Naive thymus-derived CD4-positive, alpha-beta T cell (primary cell): ENCODE measurements at regions not wholly inside any gene's neighbourhood (a gene's known extent, or its start where the extent isn't known, plus 50 kb on each side); places are given as distances from the start of the nearest gene placed in this dataset.

Experiments
- ATAC-seq: fragments of 150-1000 bp; cut with Tn5 transposase; 2 replicates; pipeline ENCODE4 v1.10.0; 2021; ENCODE audit warnings: mild to moderate bottlenecking, moderate library complexity
- CTCF ChIA-PET: fragments of 350-600 bp; sonication (Branson Sonifier 250); formaldehyde crosslinking; loops from one replicate; lab custom pipeline; 2021; ENCODE audit warnings: antibody characterized with exemption; lab: Charles Lee
- POLR2A ChIA-PET: fragments of 350-600 bp; sonication (Branson Sonifier 250); formaldehyde crosslinking; loops from one replicate; lab custom pipeline; 2021; ENCODE audit warnings: antibody characterized with exemption, inconsistent platforms; lab: Charles Lee
- DNase-seq, 9 donors: peaks; one replicate each; pipeline versions ENCODE4 v3.0.0 to v3.0.0-alpha.2; 2020 to 2022; ENCODE audit warnings: mixed read lengths in 1 of 9
- H3K27ac ChIP-seq: one replicate; pipeline ENCODE4 v1.7.0; 2013; ENCODE audit warnings: mild to moderate bottlenecking, low read depth, low read length, moderate library complexity
- H3K27me3 ChIP-seq, 2 donors: one replicate each; pipeline ENCODE4 v1.7.0; 2013; ENCODE audit warnings: low read length in 2 of 2, mild to moderate bottlenecking in 2 of 2, moderate library complexity in 2 of 2; ENCODE audit not compliant: control insufficient read depth in 2 of 2, insufficient read depth in 2 of 2
- H3K36me3 ChIP-seq, 3 experiments: 1 replicate in 2 of 3; 2 replicates in 1 of 3; pipeline ENCODE4 v1.7.0; 2013; ENCODE audit warnings: low read length in 3 of 3, mild to moderate bottlenecking in 3 of 3, moderate library complexity in 1 of 3; ENCODE audit not compliant: insufficient read depth in 3 of 3, control insufficient read depth in 2 of 3
- H3K4me1 ChIP-seq, 2 donors: one replicate each; pipeline ENCODE4 v1.7.0; 2013; ENCODE audit warnings: low read length in 2 of 2, mild to moderate bottlenecking in 2 of 2, moderate library complexity in 1 of 2; ENCODE audit not compliant: control insufficient read depth in 2 of 2, insufficient read depth in 2 of 2
- H3K4me3 ChIP-seq: 2 replicates; pipeline ENCODE4 v1.7.0; 2013; ENCODE audit warnings: mild to moderate bottlenecking, low read length
- H3K9me3 ChIP-seq, 3 experiments: 1 replicate in 2 of 3; 2 replicates in 1 of 3; pipeline ENCODE4 v1.7.0; 2013; ENCODE audit warnings: low read length in 3 of 3; ENCODE audit not compliant: control insufficient read depth in 2 of 3
- H3K27ac Mint-ChIP-seq, 9 donors: one replicate each; pipeline ENCODE4 v1.8.0; 2020 to 2022; ENCODE audit warnings: mixed read lengths in 9 of 9, mild to moderate bottlenecking in 8 of 9, moderate library complexity in 5 of 9, inconsistent platforms in 2 of 9
- H3K27me3 Mint-ChIP-seq, 5 donors: one replicate each; pipeline ENCODE4 v1.8.0; 2021 to 2022; ENCODE audit warnings: mixed read lengths in 5 of 5, mild to moderate bottlenecking in 1 of 5
- H3K36me3 Mint-ChIP-seq, 5 donors: one replicate each; pipeline ENCODE4 v1.8.0; 2020 to 2022; ENCODE audit warnings: mixed read lengths in 5 of 5, mild to moderate bottlenecking in 3 of 5, inconsistent platforms in 1 of 5
- H3K4me1 Mint-ChIP-seq, 7 donors: one replicate each; pipeline ENCODE4 v1.8.0; 2020 to 2022; ENCODE audit warnings: mixed read lengths in 7 of 7, mild to moderate bottlenecking in 3 of 7, inconsistent platforms in 1 of 7
- H3K4me3 Mint-ChIP-seq, 10 donors: one replicate each; pipeline ENCODE4 v1.8.0; 2020 to 2022; ENCODE audit warnings: mild to moderate bottlenecking in 10 of 10, mixed read lengths in 10 of 10, moderate library complexity in 6 of 10, inconsistent platforms in 2 of 10
- H3K9me3 Mint-ChIP-seq, 11 donors: one replicate each; pipeline ENCODE4 v1.8.0; 2020 to 2022; ENCODE audit warnings: mixed read lengths in 11 of 11, mild to moderate bottlenecking in 4 of 11, inconsistent platforms in 1 of 11, moderate library complexity in 1 of 11
- intact Hi-C, 2 donors: fragments of 100-400 bp; cut with micrococcal nuclease; formaldehyde crosslinking; loops; one replicate each; pipeline ENCODE4 v1.15.1; 2023

- H3K4me1 ChIP-seq: no peaks in the 10 kb centered on the region
- Mint-ChIP-seq H3K27me3 (peaks cover 0 to 8% (median 0%) of the 10 kb centered on the region in 5 donors), H3K4me1 (no peaks in the 10 kb centered on the region), H3K9me3 (peaks cover 0 to 22% (median 10%) of the 10 kb centered on the region in 11 donors), H3K27ac (no peak overlapping the region), H3K4me3 (no peak overlapping the region), H3K36me3 (peaks cover 0 to 13% (median 4%) of the 10 kb centered on the region in 5 donors)
- H3K36me3 ChIP-seq: no peaks in the 10 kb centered on the region
- H3K9me3 ChIP-seq: no peaks in the 10 kb centered on the region
- H3K4me3 ChIP-seq: no peak overlapping the region
- POLR2A ChIA-PET: no interaction called here
- no peak for ATAC-seq
- intact Hi-C loops: no loop called here
- no peaks in the 10 kb centered on the region for H3K27me3 ChIP-seq
- H3K27ac ChIP-seq: no peak overlapping the region
- CTCF ChIA-PET: no interaction called here
- DNase-seq: no peak
These were observed 141.8 kb upstream of the ARSJ start for GRCh38 chr4:114121221-114121620.

DNA sequence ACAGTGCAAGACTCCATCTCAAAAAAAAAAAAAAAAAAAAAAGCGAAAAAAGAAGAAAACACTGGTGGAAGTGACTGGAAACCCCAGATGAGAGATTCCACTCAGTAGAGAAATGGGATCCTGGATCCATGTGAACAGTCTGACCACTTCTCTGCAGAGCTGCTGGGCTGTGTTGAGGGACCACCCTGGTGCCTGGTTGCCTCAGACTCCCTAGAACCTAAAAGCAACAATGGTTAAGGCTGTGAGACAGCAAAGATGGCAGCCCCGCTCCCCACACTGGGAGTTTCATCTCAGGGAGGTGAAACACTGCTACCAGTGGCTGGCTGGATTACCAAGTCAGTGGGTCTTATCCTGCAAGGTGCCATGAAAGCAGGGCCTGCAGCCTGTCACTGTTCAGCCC lies 152.8 kb upstream of the ARSJ start:
- no peaks in the 10 kb centered on the region for H3K4me1 Mint-ChIP-seq
- no peaks in the 10 kb centered on the region for H3K9me3 ChIP-seq
- no peaks in the 10 kb centered on the region for H3K36me3 ChIP-seq
- ChIA-PET POLR2A (no interaction called here), CTCF (no interaction called here)
- H3K27ac Mint-ChIP-seq: no peak overlapping the region
- H3K27me3 ChIP-seq: no peaks in the 10 kb centered on the region
- H3K36me3 Mint-ChIP-seq: peaks cover 0 to 4% (median 0%) of the 10 kb centered on the region in 5 donors
- no peak overlapping the region for H3K4me3 ChIP-seq
- ATAC-seq (no peak), DNase-seq (no peak)
- no peaks in the 10 kb centered on the region for H3K4me1 ChIP-seq
- H3K9me3 Mint-ChIP-seq: peaks cover 0 to 6% (median 0%) of the 10 kb centered on the region in 11 donors
- intact Hi-C loops: no loop called here
- H3K4me3 Mint-ChIP-seq: no peak overlapping the region
- H3K27ac ChIP-seq: no peak overlapping the region
- H3K27me3 Mint-ChIP-seq: peaks cover 0 to 3% (median 0%) of the 10 kb centered on the region in 5 donors

DNA sequence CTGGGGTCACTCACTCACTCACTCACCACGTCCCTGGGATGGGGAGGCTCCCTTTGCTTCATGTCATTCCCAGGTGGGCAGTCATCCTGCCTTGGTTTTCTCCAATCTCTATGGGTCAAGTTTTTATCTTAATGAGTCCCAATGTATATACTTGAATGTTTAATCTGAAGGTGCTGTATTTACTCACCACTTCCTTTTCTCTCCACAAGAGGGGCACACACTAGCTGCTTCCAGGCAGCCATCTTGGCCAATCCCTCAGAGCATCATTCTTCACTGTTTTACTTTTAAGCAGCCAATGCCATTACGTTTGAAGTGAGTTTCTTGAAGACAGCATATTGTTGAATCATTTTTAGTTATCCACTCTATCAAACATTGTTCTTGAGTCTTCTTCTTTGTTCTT lies 153.4 kb upstream of the ARSJ start:
- ATAC-seq (no peak), DNase-seq (no peak)
- Histone ChIP-seq H3K4me1 (no peaks in the 10 kb centered on the region), H3K9me3 (no peaks in the 10 kb centered on the region), H3K27ac (no peak overlapping the region), H3K27me3 (no peaks in the 10 kb centered on the region), H3K4me3 (no peak overlapping the region), H3K36me3 (no peaks in the 10 kb centered on the region)
- intact Hi-C loops: no loop called here
- Mint-ChIP-seq H3K27me3 (peaks cover 0 to 3% (median 0%) of the 10 kb centered on the region in 5 donors), H3K4me3 (no peak overlapping the region), H3K27ac (no peak overlapping the region), H3K4me1 (no peaks in the 10 kb centered on the region), H3K36me3 (peaks cover 0 to 4% (median 0%) of the 10 kb centered on the region in 5 donors), H3K9me3 (peaks cover 0 to 6% (median 0%) of the 10 kb centered on the region in 11 donors)
- ChIA-PET POLR2A (no interaction called here), CTCF (no interaction called here)

DNA sequence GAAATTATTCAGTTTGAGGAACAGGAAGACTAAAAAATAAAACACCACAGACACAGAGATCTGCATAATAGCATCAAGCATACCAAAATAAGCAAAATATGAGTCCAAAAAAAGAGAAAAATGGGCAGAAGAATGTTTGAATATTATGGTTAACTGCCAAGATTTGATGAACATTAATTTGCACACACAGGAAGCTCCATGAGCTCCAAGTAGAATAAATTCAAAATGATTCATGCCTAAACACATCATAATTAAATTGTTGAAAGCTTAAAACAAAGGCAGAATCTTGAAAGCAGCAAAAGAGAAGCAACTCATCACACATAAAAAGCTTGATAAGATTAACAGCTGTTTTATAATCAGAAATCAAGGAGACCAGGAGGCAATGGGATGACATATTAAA lies 156.6 kb upstream of the ARSJ start:
- H3K27ac Mint-ChIP-seq: no peak overlapping the region
- POLR2A ChIA-PET: no interaction called here

GRCh38 chr4:114137984-114138383 lies 158.5 kb upstream of the ARSJ start:
- intact Hi-C loops: no loop called here
- CTCF ChIA-PET: no interaction called here

More for the DNA sequence above, 156.6 kb upstream of the ARSJ start:
- DNase-seq (no peak), ATAC-seq (no peak)
- no peaks in the 10 kb centered on the region for H3K9me3 ChIP-seq
- Mint-ChIP-seq H3K9me3 (peaks cover 0 to 9% (median 0%) of the 10 kb centered on the region in 11 donors), H3K36me3 (peaks cover 0 to 7% (median 0%) of the 10 kb centered on the region in 5 donors), H3K4me3 (no peak overlapping the region), H3K4me1 (no peaks in the 10 kb centered on the region), H3K27me3 (peaks cover 0 to 4% (median 0%) of the 10 kb centered on the region in 5 donors)
- intact Hi-C loops: no loop called here
- no peaks in the 10 kb centered on the region for H3K27me3 ChIP-seq
- no peak overlapping the region for H3K27ac ChIP-seq
- CTCF ChIA-PET: interaction anchor here (0.6 kb wide), 1 partner anchor 615 kb away, joined by 4 read pairs; no protein-coding TSS in a partner anchor
- no peaks in the 10 kb centered on the region for H3K4me1 ChIP-seq
- H3K36me3 ChIP-seq: no peaks in the 10 kb centered on the region
- H3K4me3 ChIP-seq: no peak overlapping the region

DNA sequence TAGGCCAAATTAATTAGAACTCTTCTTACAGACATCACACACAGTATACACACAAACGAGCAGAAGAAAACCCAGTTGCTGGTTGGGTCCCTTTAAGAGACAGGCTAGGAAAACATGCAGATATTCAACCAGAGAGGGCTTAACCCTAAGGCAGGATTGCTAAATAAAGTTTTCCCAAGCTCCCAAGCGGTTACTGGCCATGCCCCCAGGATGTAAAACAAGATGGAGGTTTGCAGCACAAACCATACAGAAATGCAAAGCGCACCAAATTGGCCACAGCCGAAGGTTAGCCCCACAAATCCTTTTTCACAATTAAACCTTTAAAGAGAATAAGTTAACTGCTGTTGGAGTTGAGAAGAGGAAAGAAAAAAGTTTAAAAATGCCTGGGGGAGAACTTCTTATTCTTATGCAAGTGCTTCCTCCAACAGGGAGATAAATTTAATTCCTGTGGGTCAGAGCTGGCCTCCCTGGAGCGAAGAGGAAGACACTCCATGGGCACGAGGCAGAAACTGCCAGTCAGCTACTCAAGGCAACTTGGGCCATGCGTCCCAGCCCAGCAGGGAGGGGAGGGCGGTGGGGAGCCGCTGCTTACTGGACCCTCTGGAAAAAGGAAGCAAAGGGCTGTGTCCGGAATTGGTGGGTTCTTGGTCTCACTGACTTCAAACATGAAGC lies 167.6 kb upstream of the ARSJ start:
- CTCF ChIA-PET: no interaction called here
- H3K4me3 Mint-ChIP-seq: peak overlapping the region; percentile 69 to 91 (median 86)
- peaks cover 0 to 6% (median 0%) of the 10 kb centered on the region in 11 donors for H3K9me3 Mint-ChIP-seq
- Histone ChIP-seq H3K36me3 (no peaks in the 10 kb centered on the region), H3K9me3 (no peaks in the 10 kb centered on the region), H3K4me3 (no peak overlapping the region), H3K4me1 (no peaks in the 10 kb centered on the region), H3K27ac (no peak overlapping the region), H3K27me3 (no peaks in the 10 kb centered on the region)
- intact Hi-C loops: no loop called here
- POLR2A ChIA-PET: no interaction called here
- H3K27me3 Mint-ChIP-seq: peaks cover 0 to 23% (median 10%) of the 10 kb centered on the region in 5 donors
- DNase-seq (peak in 1 of 9 donors; percentile 1), ATAC-seq (no peak)
- peaks cover 0 to 6% (median 0%) of the 10 kb centered on the region in 5 donors for H3K36me3 Mint-ChIP-seq
- H3K27ac Mint-ChIP-seq: peak overlapping the region in 6 of 9 donors; percentile 27 to 94 (median 78)
- H3K4me1 Mint-ChIP-seq: peaks cover 0 to 16% (median 12%) of the 10 kb centered on the region in 7 donors

More at GRCh38 chr4:114137984-114138383, 158.5 kb upstream of the ARSJ start:
- DNase-seq (no peak), ATAC-seq (no peak)
- no peak overlapping the region for H3K27ac Mint-ChIP-seq
- H3K4me3 Mint-ChIP-seq: no peak overlapping the region
- POLR2A ChIA-PET: no interaction called here
- Histone ChIP-seq H3K4me3 (no peak overlapping the region), H3K27ac (no peak overlapping the region), H3K9me3 (no peaks in the 10 kb centered on the region), H3K4me1 (no peaks in the 10 kb centered on the region), H3K27me3 (no peaks in the 10 kb centered on the region), H3K36me3 (no peaks in the 10 kb centered on the region)
- no peaks in the 10 kb centered on the region for H3K4me1 Mint-ChIP-seq
- H3K36me3 Mint-ChIP-seq: peaks cover 0 to 4% (median 0%) of the 10 kb centered on the region in 5 donors
- peaks cover 0 to 16% (median 0%) of the 10 kb centered on the region in 5 donors for H3K27me3 Mint-ChIP-seq
- peaks cover 0 to 5% (median 0%) of the 10 kb centered on the region in 11 donors for H3K9me3 Mint-ChIP-seq
